Left ventricle myocardium inferior (tissue), 1 donor: ENCODE measurements at regions not wholly inside any gene's neighbourhood (a gene's known extent, or its start where the extent isn't known, plus 50 kb on each side); places are given as distances from the start of the nearest gene placed in this dataset.

Experiments used
- DNase-seq: peaks from one replicate; pipeline ENCODE4 v3.0.0-alpha.2; 2020
- H3K27ac ChIP-seq: fragments of 200-600 bp; replicated peaks from 2 replicates; pipeline ENCODE4 v1.8.0; 2021
- H3K27me3 ChIP-seq: fragments of 200-600 bp; 2 replicates; pipeline ENCODE4 v1.8.0; 2021; ENCODE audit warnings: low read depth
- H3K36me3 ChIP-seq: fragments of 200-600 bp; 2 replicates; pipeline ENCODE4 v1.8.0; 2021
- H3K4me1 ChIP-seq: fragments of 200-600 bp; 2 replicates; pipeline ENCODE4 v1.8.0; 2021
- H3K4me3 ChIP-seq: fragments of 200-600 bp; 2 replicates; pipeline ENCODE4 v1.8.0; 2021; ENCODE audit warnings: mild to moderate bottlenecking, moderate library complexity
- H3K9me3 ChIP-seq: fragments of 200-600 bp; replicated peaks from 2 replicates; pipeline ENCODE4 v1.8.0; 2021
- intact Hi-C: fragments of 100-400 bp; cut with micrococcal nuclease; formaldehyde crosslinking; loops from one replicate; pipeline ENCODE4 v1.11.0; 2022
- TF ChIP-seq, protein P1 (sequence below): fragments of 200-600 bp; IDR thresholded peaks from 2 replicates; pipeline ENCODE4 v1.8.0; 2021; ENCODE audit warnings: antibody characterized with exemption, mild to moderate bottlenecking, borderline replicate concordance
- donor health status: DM: no; HTN: yes; CAD: no; lungs with severe emphysema.

DNA sequence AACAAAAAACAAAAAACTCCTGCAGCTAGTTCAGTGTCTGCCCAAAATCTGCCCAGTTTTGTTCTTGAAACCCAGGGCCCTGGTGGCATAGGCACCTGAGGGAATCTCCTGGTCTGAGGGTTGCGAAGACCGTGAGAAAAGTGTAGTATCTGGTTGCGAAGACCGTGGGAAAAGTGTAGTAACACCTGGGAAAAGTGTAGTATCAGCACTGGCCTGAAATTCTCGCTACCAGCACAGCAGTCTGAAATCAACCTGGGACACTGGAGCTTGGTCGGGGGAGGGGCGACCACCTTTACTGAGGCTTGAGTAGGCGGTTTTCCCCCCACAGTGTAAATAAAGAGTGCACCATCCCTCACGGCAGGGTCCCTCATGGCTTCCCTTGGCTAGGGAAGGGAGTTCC lies 82.5 kb upstream of the SP4 start:
- Histone ChIP-seq H3K27ac (no peak overlapping the region), H3K36me3 (no peaks in the 10 kb centered on the region), H3K27me3 (peaks cover 24% of the 10 kb centered on the region), H3K4me1 (no peaks in the 10 kb centered on the region), H3K9me3 (peaks cover 3% of the 10 kb centered on the region), H3K4me3 (no peak overlapping the region)
- DNase-seq = no peak
- TF ChIP-seq, protein P1, sequence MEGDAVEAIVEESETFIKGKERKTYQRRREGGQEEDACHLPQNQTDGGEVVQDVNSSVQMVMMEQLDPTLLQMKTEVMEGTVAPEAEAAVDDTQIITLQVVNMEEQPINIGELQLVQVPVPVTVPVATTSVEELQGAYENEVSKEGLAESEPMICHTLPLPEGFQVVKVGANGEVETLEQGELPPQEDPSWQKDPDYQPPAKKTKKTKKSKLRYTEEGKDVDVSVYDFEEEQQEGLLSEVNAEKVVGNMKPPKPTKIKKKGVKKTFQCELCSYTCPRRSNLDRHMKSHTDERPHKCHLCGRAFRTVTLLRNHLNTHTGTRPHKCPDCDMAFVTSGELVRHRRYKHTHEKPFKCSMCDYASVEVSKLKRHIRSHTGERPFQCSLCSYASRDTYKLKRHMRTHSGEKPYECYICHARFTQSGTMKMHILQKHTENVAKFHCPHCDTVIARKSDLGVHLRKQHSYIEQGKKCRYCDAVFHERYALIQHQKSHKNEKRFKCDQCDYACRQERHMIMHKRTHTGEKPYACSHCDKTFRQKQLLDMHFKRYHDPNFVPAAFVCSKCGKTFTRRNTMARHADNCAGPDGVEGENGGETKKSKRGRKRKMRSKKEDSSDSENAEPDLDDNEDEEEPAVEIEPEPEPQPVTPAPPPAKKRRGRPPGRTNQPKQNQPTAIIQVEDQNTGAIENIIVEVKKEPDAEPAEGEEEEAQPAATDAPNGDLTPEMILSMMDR = no peak
- intact Hi-C loops = no loop called here

DNA sequence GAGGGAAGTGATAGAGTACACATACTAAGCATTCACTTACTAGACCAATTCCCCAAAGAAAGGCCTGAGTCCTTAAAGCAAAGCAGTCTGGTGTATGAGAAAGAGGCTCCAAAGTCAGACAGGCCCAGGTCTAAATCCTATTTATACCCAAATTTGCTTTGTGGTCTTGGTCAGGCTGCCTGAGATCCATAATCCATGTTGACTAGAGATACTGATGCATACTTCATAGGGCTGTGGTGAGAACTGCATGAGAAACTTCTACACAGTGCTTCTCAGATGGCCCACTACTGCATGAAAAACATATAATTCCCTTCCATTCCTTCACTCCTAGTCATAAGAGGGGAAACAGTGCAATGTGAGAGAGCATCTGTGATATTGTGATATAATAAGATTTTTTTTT lies 81.6 kb upstream of the SP4 start:
- Histone ChIP-seq H3K27ac (no peak overlapping the region), H3K4me1 (no peaks in the 10 kb centered on the region), H3K36me3 (no peaks in the 10 kb centered on the region), H3K9me3 (no peaks in the 10 kb centered on the region), H3K4me3 (no peak overlapping the region), H3K27me3 (peaks cover 29% of the 10 kb centered on the region)
- DNase-seq = no peak
- TF ChIP-seq, protein P1 = no peak
- intact Hi-C loops = no loop called here

DNA sequence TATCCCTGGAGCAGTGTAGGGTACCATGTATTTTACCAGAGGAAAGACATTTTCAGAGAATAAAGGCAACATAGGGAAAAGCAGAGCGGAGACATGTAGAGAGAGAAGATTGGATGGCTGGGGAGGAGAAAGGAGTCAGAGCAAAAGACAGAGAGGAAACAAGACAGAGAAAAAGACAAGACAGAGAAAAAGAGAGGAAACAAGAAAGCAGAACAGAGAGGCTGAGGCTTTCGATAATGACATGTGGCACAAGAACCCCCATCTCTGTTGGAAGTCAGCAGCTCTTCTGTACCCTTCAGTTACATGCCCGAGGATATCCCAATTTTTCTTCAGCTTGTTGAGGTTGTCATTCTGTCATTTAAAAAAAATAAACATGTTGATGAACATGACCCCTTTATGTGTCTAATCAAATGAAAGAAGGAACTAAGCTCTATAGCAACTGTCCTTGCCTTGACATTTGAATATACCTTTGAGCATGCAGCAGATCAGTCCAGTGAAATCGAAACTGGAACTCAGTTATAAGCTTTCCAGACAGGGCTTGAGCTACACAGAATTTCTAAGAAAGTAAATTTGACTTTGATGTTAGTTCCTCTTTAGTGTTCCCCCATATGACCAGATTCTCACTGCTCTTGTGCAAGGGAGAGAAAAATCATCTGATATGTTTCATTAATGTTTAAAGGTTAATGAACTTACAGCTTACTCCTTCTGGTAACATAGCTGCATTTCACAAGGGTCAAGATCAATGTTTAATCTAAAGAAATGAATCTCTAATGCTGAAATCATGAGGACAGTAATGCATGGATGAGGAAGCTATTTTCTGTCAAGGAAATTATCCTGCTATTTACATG lies 75.1 kb upstream of the SP4 start:
- Histone ChIP-seq H3K27ac (no peak overlapping the region), H3K9me3 (no peaks in the 10 kb centered on the region), H3K4me1 (no peaks in the 10 kb centered on the region), H3K36me3 (no peaks in the 10 kb centered on the region), H3K27me3 (peaks cover 22% of the 10 kb centered on the region), H3K4me3 (no peak overlapping the region)
- intact Hi-C loops = no loop called here
- TF ChIP-seq, protein P1 = no peak
- no peak for DNase-seq

DNA sequence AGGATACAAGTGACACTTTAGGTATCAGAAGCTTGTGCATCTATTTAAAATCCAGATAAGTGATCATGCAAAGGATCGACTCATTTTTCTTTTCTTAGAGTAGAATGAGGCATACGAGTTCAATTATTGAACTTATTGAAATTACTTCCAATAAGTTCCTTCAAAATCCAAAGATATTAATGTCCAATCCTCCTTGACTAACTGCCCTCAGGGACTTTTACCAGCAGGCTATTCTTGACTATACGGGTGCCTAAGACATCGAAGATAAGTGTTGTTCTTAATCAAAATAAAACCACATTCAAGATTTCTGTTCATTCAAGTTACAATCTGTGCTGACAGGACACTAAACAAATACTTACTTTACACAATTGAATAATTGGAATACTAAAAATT lies 74.5 kb upstream of the SP4 start:
- no peaks in the 10 kb centered on the region for H3K9me3 ChIP-seq
- DNase-seq = no peak
- no peaks in the 10 kb centered on the region for H3K4me1 ChIP-seq
- intact Hi-C loops = no loop called here
- TF ChIP-seq, protein P1 = no peak
- no peak overlapping the region for H3K27ac ChIP-seq
- H3K36me3 ChIP-seq = no peaks in the 10 kb centered on the region
- peaks cover 25% of the 10 kb centered on the region for H3K27me3 ChIP-seq
- no peak overlapping the region for H3K4me3 ChIP-seq

DNA sequence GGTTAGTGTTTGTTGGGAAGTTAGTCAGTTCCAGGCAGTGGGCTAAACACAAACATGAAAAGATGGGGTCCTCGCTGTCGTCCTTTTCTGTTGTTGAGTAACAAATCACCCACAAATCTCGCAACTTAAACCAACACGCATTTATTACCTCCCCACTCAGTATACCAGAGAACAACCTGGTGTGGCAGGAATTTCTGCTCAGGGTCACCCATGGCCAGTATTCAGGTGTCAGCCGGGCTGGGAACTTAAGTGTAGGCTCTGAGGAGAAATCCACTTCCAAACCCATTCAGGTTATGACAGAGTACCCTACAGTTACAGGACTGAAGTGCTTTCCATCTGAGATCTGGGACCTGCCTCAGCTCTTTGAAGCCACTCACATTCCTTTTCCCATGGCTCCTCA lies 73.6 kb upstream of the SP4 start:
- H3K27me3 ChIP-seq = peaks cover 25% of the 10 kb centered on the region
- no peaks in the 10 kb centered on the region for H3K36me3 ChIP-seq
- H3K9me3 ChIP-seq = no peaks in the 10 kb centered on the region
- no peak for DNase-seq
- no peak overlapping the region for H3K27ac ChIP-seq
- TF ChIP-seq, protein P1 = no peak
- H3K4me3 ChIP-seq = no peak overlapping the region
- intact Hi-C loops = no loop called here
- H3K4me1 ChIP-seq = no peaks in the 10 kb centered on the region
